HepG2 (cell line): ENCODE measurements at regions not wholly inside any gene's neighbourhood (a gene's known extent, or its start where the extent isn't known, plus 50 kb on each side); places are given as distances from the start of the nearest gene placed in this dataset.

Source experiments
- ATAC-seq: fragments of 200-7000 bp; cut with Tn5 transposase; 3 replicates; pipeline ENCODE4 v1.9.1; 2020; ENCODE audit warnings: mild to moderate bottlenecking, moderate library complexity
- BruUV-seq: library from RNA; stranded (reverse); fragments of 400-500 nt; replicated peaks from 2 replicates; lab custom pipeline; 2021; lab: Mats Ljungman, UMichigan
- CTCF ChIA-PET: fragments of 300-600 bp; formaldehyde crosslinking; extraction: SDS; loops from one replicate; lab custom pipeline; 2021; ENCODE audit warnings: low total read pairs, inconsistent platforms, low intra/inter-chr PET ratio; lab: Yijun Ruan, JAX
- POLR2A ChIA-PET: fragments of 350-600 bp; sonication (Branson Sonifier 250); formaldehyde crosslinking; loops from one replicate; lab custom pipeline; 2020; ENCODE audit warnings: antibody characterized with exemption, inconsistent platforms; lab: Yijun Ruan, JAX
- DNase-seq: peaks from one replicate; pipeline ENCODE4 v3.0.0-alpha.2; 2015; ENCODE audit warnings: low spot score
- FAIRE-seq: peaks from 3 replicates; lab custom pipeline; 2011; peaks lifted over from hg19 to GRCh38; lab: Jason Lieb, UNC
- H2AFZ ChIP-seq: one replicate; pipeline ENCODE4 v1.6.1; 2011; ENCODE audit warnings: low read length, inconsistent platforms
- H3K27ac ChIP-seq: fragments of 300-600 bp; 3 replicates; pipeline ENCODE4 v1.8.0; 2011; ENCODE audit warnings: mixed run types, mild to moderate bottlenecking, mixed read lengths, low read length, inconsistent platforms; ENCODE audit not compliant: insufficient read depth; ENCODE audit errors: extremely low read length
- H3K27me3 ChIP-seq, 2 experiments: fragments of 200-600 bp in 1 of 2; 2 replicates in 1 of 2; 3 replicates in 1 of 2; pipeline versions ENCODE4 v1.6.0 to v1.8.0; 2011; ENCODE audit warnings: low read length in 2 of 2, mild to moderate bottlenecking in 2 of 2, moderate library complexity in 2 of 2, inconsistent platforms in 1 of 2; ENCODE audit not compliant: insufficient read depth in 2 of 2, control insufficient read depth in 1 of 2
- H3K36me3 ChIP-seq, 2 experiments: fragments of 200-600 bp in 1 of 2; replicated peaks in 1 of 2; 2 replicates in 1 of 2; 3 replicates in 1 of 2; pipeline versions ENCODE4 v1.5.1 to v1.8.0; 2011; ENCODE audit warnings: low read length in 2 of 2, inconsistent platforms in 1 of 2; ENCODE audit not compliant: insufficient read depth in 2 of 2, control insufficient read depth in 1 of 2
- H3K4me1 ChIP-seq: 2 replicates; pipeline ENCODE4 v1.5.1; 2012; ENCODE audit warnings: low read length, inconsistent platforms; ENCODE audit not compliant: insufficient read depth
- H3K4me2 ChIP-seq: 2 replicates; pipeline ENCODE4 v1.6.0; 2011; ENCODE audit warnings: low read depth, low read length, inconsistent platforms
- H3K4me3 ChIP-seq, 3 experiments: fragments of 200-600 bp in 1 of 3; sonication (generic), shearing (Covaris generic) in 1 of 3; replicated peaks in 1 of 3; 2 replicates each; pipeline ENCODE4 v1.5.1; 2011 to 2016; ENCODE audit warnings: low read length in 3 of 3, inconsistent platforms in 2 of 3, low read depth in 2 of 3, mild to moderate bottlenecking in 2 of 3, control low read depth in 1 of 3, mixed read lengths in 1 of 3; ENCODE audit not compliant: insufficient read depth in 1 of 3
- H3K79me2 ChIP-seq: one replicate; pipeline ENCODE4 v1.6.1; 2011; ENCODE audit warnings: low read length, inconsistent platforms; ENCODE audit not compliant: insufficient read depth
- H3K9ac ChIP-seq: 2 replicates; pipeline ENCODE4 v1.6.0; 2011; ENCODE audit warnings: mild to moderate bottlenecking, low read depth, low read length, inconsistent platforms; ENCODE audit not compliant: insufficient read depth
- H3K9me3 ChIP-seq: 2 replicates; pipeline ENCODE4 v1.5.1; 2012; ENCODE audit warnings: mild to moderate bottlenecking, low read length
- H4K20me1 ChIP-seq: 2 replicates; pipeline ENCODE4 v1.6.0; 2011; ENCODE audit warnings: inconsistent platforms, mild to moderate bottlenecking, low read length, moderate library complexity; ENCODE audit not compliant: insufficient read depth
- CREBL2 ChIP-seq: sonication (generic); formaldehyde crosslinking; IDR thresholded peaks from 2 replicates; pipeline ENCODE4 v1.8.1; 2023; ENCODE audit warnings: missing genetic modification reagents, mild to moderate bottlenecking, borderline replicate concordance
- EHMT2 ChIP-seq: fragments of 200-600 bp; sonication (generic); IDR thresholded peaks from 2 replicates; pipeline ENCODE4 v1.7.0; 2017; ENCODE audit warnings: antibody characterized with exemption, low read depth, low read length, borderline replicate concordance
- GPN1 ChIP-seq: sonication (generic); formaldehyde crosslinking; IDR thresholded peaks from 2 replicates; pipeline ENCODE4 v1.5.1; 2020; ENCODE audit warnings: missing genetic modification reagents, borderline replicate concordance
- GZF1 ChIP-seq: sonication (generic); formaldehyde crosslinking; IDR thresholded peaks from 2 replicates; pipeline ENCODE4 v1.5.1; 2020; ENCODE audit warnings: mild to moderate bottlenecking, missing genetic modification reagents
- MIER3 ChIP-seq: IDR thresholded peaks from 2 replicates; pipeline ENCODE4 v1.6.1; 2016; ENCODE audit warnings: missing compliant biosample characterization, borderline replicate concordance
- NKX3-1 ChIP-seq: sonication (generic); formaldehyde crosslinking; IDR thresholded peaks from 2 replicates; pipeline ENCODE4 v1.5.0; 2020; ENCODE audit warnings: missing genetic modification reagents
- POLR2AphosphoS5 ChIP-seq: IDR thresholded peaks from 2 replicates; pipeline ENCODE4 v1.6.1; 2012; ENCODE audit warnings: low read depth, low read length
- RFXANK ChIP-seq: IDR thresholded peaks from 2 replicates; pipeline ENCODE4 v1.6.1; 2016
- SMARCC2 ChIP-seq: fragments of 450-650 bp; IDR thresholded peaks from 2 replicates; pipeline ENCODE4 v1.6.1; 2017; ENCODE audit warnings: antibody characterized with exemption, mild to moderate bottlenecking
- SP140L ChIP-seq: sonication (generic); formaldehyde crosslinking; IDR thresholded peaks from 2 replicates; pipeline ENCODE4 v1.4.0; 2020; ENCODE audit warnings: missing genetic modification reagents, borderline replicate concordance
- THAP11 ChIP-seq: IDR thresholded peaks from 2 replicates; pipeline ENCODE4 v1.6.1; 2016; ENCODE audit warnings: missing biosample characterization, missing genetic modification reagents
- U2AF1 ChIP-seq: fragments of 200-400 bp; formaldehyde crosslinking; optimal IDR thresholded peaks from 2 replicates; pipeline ENCODE3; 2017; ENCODE audit warnings: mild to moderate bottlenecking, low read depth, low read length
- ZEB1 ChIP-seq: IDR thresholded peaks from 2 replicates; pipeline ENCODE4 v1.6.1; 2012; ENCODE audit warnings: mild to moderate bottlenecking, low read depth, inconsistent platforms; ENCODE audit not compliant: insufficient replicate concordance
- ZNF431 ChIP-seq: sonication (generic); formaldehyde crosslinking; IDR thresholded peaks from 2 replicates; pipeline ENCODE4 v1.9.0; 2022; ENCODE audit warnings: missing genetic modification reagents, low read depth, mild to moderate bottlenecking, borderline replicate concordance
- ZNF850 ChIP-seq: sonication (generic); formaldehyde crosslinking; conservative IDR thresholded peaks from 2 replicates; pipeline ENCODE4 v1.9.0; 2021; ENCODE audit warnings: mild to moderate bottlenecking, missing genetic modification reagents
- WGBS: methylation state at CpG from one replicate; pipeline ENCODE4 v1.1.6; 2017; ENCODE audit warnings: low lambda C conversion rate; 5-methylcytosine and 5-hydroxymethylcytosine counted together
- in situ Hi-C: cut with HindIII; loops from 2 replicates; pipeline ENCODE4 v1.10.0; 2017; ENCODE audit warnings: low pct_unique_long_range_greater_than_20kb; ENCODE audit not compliant: extremely low pct_ligation_motif_present
- intact Hi-C: fragments of 100-400 bp; cut with micrococcal nuclease; formaldehyde crosslinking; loops from one replicate; pipeline ENCODE4 v1.10.0; 2022; ENCODE audit not compliant: unreplicated experiment
- TF ChIP-seq, protein P1 (sequence below): sonication (generic); formaldehyde crosslinking; IDR thresholded peaks from 2 replicates; pipeline ENCODE4 v1.4.0; 2020; ENCODE audit warnings: missing genetic modification reagents, mild to moderate bottlenecking, borderline replicate concordance
- TF ChIP-seq, protein P2 (sequence below): sonication (generic); formaldehyde crosslinking; IDR thresholded peaks from 2 replicates; pipeline ENCODE4 v1.5.0; 2020; ENCODE audit warnings: missing genetic modification reagents

- ATAC-seq (no peak), DNase-seq (no peak), FAIRE-seq (no peak)
- intact Hi-C loops: no loop called here
- Histone ChIP-seq H3K27ac (no peak overlapping the region), H3K36me3 (no peaks in the 10 kb centered on the region), H3K27me3 (no peaks in the 10 kb centered on the region), H4K20me1 (no peaks in the 10 kb centered on the region), H3K4me1 (no peaks in the 10 kb centered on the region), H3K79me2 (no peaks in the 10 kb centered on the region), H3K4me3 (no peak overlapping the region), H3K9ac (no peak overlapping the region), H3K4me2 (no peak overlapping the region), H3K9me3 (peaks cover 15% of the 10 kb centered on the region; the same call in 1 of the 2 replicates), H2AFZ (no peak overlapping the region)
- no TSS peak for BruUV-seq
- TF ChIP-seq GZF1 (CRISPR knock-in tag) (no peak), SMARCC2 (no peak), EHMT2 (no peak), ZNF431 (CRISPR knock-in tag) (no peak), SP140L (CRISPR knock-in tag) (no peak), POLR2AphosphoS5 (no peak), U2AF1 (no peak), GPN1 (CRISPR knock-in tag) (no peak), CREBL2 (CRISPR knock-in tag) (no peak), THAP11 (no peak), NKX3-1 (no peak), MIER3 (no peak), ZNF850 (CRISPR knock-in tag) (no peak), RFXANK (no peak), ZEB1 (no peak)
- TF ChIP-seq, protein P1, sequence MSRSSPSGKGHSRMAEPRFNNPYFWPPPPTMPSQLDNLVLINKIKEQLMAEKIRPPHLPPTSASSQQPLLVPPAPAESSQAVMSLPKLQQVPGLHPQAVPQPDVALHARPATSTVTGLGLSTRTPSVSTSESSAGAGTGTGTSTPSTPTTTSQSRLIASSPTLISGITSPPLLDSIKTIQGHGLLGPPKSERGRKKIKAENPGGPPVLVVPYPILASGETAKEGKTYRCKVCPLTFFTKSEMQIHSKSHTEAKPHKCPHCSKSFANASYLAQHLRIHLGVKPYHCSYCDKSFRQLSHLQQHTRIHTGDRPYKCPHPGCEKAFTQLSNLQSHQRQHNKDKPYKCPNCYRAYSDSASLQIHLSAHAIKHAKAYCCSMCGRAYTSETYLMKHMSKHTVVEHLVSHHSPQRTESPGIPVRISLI (CRISPR knock-in tag): no peak
- TF ChIP-seq, protein P2, sequence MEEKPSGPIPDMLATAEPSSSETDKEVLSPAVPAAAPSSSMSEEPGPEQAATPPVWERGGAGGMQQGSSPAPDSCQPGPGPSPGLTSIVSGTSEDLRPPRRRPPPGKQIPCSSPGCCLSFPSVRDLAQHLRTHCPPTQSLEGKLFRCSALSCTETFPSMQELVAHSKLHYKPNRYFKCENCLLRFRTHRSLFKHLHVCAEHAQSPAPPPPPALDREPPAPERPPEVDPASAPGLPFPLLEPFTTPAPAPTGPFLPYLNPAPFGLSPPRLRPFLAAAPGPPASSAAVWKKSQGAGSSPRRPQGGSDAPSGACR: no peak
- ChIA-PET POLR2A (no interaction called here), CTCF (no interaction called here)
- in situ Hi-C loops: no loop called here
- 16% methylated on average over 4 of the region's 6 CpGs for WGBS
Measured at GRCh38 chr10:2094171-2094570, 356.8 kb upstream of the ADARB2 start.
